ENCODE measurements at regions not wholly inside any gene's neighbourhood (a gene's known extent, or its start where the extent isn't known, plus 50 kb on each side); places are given as distances from the start of the nearest gene placed in this dataset.

DNA sequence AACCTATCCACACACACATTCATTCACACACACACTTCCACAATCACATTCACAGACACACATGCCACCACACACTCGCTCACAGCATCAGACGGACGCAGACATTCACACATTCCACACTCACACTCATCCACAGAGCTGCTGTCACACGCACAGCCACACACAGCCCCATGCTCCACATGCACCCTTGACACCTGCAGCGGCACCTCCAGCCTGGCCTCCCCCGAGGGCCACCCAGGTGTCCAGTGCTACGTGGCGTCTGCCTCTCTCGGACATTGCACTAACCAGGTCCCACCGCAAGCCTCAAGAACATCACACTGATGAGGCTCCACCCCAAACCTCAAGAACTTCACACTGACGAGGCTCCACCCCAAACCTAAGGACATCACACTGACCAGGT lies 155.2 kb downstream of the RBFOX3 start:
- DNase-seq (ENCODE audit: low read depth in 3 of 3, low spot score in 1 of 3) = no peak

DNA sequence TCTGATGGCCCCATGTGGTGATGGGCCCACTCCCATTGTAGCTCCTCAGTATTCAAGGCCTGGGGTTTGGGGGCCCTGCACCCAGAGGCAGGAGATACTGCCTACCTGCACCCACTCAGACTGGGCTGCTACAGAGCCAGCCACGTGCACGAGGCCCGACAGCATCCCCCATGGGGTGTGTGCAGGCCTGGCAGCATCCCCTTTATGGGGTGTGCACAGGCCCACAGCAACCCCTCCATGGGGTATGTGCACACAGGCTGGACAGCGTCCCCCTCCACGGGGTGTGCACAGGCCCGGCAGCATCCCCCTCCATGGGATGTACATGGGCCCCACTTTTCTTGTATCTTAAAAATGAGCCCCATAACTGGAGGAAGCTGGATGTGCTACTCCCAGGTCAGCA lies 156.0 kb downstream of the RBFOX3 start:
- DNase-seq (ENCODE audit: low read depth in 3 of 3, low spot score in 1 of 3) = no peak

GRCh38 chr17:79453481-79453880 lies 157.4 kb downstream of the RBFOX3 start:
- DNase-seq (ENCODE audit: low read depth in 3 of 3, low spot score in 1 of 3) = no peak

GRCh38 chr17:79452706-79453105 lies 158.1 kb downstream of the RBFOX3 start:
- DNase-seq (ENCODE audit: low read depth in 3 of 3, low spot score in 1 of 3) = no peak

DNA sequence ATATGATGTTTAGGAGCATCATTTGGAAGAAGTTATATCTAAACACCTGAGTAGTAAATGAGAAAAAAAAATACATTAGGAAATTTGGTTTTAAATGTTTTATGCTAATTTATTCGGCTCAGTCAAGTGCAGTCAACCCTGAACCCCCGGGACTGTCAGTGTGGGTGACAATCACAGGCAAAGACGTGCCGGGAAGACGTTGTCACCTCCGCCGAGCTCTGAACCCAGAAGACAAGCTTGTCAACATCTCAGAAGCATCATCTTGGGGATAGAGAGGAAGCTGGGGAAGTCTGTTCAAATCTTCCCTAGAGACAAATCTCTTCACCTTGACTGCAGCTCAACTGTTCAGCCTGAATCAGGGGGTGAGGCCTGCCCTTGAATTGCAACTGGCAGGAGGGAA lies 159.7 kb downstream of the RBFOX3 start:
- no peak for DNase-seq (ENCODE audit: low read depth in 3 of 3, low spot score in 1 of 3)

DNA sequence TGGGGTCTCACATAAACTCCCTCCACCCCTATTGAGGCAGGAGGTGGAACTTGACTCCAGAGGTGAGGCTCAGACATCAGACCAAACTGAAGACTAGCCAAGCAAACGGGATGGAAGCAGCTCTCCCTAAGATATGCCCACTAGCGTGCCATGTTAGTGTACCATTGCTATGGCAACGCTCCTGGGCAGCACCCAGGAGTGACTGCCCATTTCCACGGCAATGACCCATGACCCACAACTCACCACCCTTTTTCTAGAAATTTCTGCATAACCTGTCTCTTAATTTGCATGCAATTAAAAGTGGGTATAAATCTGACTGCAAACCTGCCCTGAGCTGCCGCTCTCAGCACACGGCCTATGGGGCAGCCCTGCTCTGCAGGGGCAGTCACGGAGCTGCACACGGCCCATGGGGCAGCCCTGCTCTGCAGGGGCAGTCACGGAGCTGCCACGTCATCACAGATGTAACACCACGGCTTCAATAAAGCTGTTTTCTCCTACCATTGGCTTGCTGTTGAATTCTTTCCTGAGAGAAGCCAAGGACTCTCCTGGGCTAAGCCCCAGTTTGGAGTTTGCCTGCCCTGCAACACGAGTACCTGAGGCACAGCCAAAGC lies 164.3 kb downstream of the RBFOX3 start:
- no peak for DNase-seq (ENCODE audit: low read depth in 3 of 3, low spot score in 1 of 3)

GRCh38 chr17:79444198-79444597 lies 166.7 kb downstream of the RBFOX3 start:
- no peak for DNase-seq (ENCODE audit: low read depth in 3 of 3, low spot score in 1 of 3)

GRCh38 chr17:79443026-79443425 lies 167.8 kb downstream of the RBFOX3 start:
- DNase-seq (ENCODE audit: low read depth in 3 of 3, low spot score in 1 of 3) = no peak

DNA sequence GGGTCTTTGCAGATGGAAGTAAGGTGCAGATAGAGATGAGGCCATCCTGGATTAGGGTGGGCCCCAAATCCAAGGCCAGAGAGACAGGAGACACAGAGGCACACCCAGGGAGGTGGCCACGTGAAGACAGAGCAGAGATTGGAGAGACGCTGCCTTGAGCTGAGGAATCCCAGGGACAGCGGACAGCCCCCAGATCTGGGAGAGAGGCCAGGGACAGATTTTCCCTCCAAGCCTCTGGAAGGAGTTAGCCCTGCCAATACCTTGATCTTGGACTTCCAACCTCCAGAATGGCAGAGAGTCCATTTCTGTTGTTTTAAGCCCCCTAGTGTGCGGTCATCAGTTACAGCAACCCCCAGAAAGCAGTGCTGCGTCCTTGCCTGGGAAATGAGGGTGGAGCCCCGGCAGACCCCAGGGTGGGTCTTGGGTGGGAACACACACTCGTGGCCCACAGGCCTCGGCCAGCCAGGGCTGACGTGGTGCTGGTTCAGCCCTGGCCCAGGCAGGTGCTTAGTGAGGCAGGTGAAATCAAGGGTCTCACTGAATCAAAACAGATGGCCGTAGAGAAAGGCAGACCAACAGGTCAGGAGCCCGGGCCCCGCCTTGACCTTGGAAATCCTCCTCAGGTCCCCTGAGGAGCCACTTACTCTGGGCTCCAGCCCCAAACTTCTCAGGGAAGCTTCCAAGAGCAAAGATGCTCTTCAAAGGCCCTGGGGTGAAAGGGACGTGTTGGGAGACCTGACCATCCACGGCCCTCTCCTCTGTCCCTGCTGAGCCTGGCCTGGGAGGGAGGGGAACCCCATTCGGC lies 169.3 kb downstream of the RBFOX3 start:
- no peak for DNase-seq (ENCODE audit: low read depth in 3 of 3, low spot score in 1 of 3)

GRCh38 chr17:79440251-79440650 lies 170.6 kb downstream of the RBFOX3 start:
- no peak for DNase-seq (ENCODE audit: low read depth in 3 of 3, low spot score in 1 of 3)

DNA sequence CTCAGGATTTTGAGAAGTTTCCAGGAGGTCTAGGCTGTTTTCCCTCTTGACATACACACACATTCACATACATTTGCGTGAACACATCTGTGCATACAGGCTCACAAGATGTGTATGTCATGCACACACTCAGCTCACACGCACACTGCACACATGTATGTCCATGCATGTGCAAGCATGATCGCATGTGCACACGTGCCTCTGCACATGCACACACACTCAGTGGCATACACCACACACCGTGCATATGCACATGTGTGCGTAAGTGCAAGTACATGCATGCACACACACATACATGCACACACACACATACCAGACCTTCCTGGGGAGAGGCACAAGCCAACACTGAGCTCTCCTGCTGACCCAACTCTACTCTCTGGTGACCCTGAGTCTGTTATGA lies 171.4 kb downstream of the RBFOX3 start:
- DNase-seq (ENCODE audit: low read depth in 3 of 3, low spot score in 1 of 3) = no peak

- no peak for DNase-seq (ENCODE audit: low read depth in 3 of 3, low spot score in 1 of 3)
Measured at GRCh38 chr17:79438546-79439334, 172.1 kb downstream of the RBFOX3 start.

- DNase-seq (ENCODE audit: low read depth in 3 of 3, low spot score in 1 of 3) = no peak
Measured at GRCh38 chr17:79438058-79438457, 172.8 kb downstream of the RBFOX3 start.

DNA sequence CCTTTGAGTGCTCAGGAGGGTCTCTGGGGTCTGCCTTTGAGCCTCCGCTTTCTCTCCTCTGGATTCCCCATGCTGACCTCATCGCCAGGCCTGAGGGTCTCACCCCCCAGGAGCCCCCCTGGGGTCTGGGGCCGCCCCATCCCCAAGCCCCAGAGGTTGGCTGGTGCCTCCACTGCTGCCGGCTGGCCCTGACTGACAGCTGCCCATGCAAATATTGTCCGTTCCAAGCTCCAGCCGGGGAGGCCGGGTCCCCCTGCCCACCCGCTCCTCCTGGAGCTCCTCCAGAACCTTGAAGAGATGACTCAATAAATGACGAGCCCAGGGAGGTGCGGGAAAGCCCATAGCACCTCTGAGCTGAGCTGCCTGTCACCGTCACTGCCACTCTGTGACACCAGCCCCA lies 173.8 kb downstream of the RBFOX3 start:
- DNase-seq (ENCODE audit: low read depth in 3 of 3, low spot score in 1 of 3) = no peak

DNA sequence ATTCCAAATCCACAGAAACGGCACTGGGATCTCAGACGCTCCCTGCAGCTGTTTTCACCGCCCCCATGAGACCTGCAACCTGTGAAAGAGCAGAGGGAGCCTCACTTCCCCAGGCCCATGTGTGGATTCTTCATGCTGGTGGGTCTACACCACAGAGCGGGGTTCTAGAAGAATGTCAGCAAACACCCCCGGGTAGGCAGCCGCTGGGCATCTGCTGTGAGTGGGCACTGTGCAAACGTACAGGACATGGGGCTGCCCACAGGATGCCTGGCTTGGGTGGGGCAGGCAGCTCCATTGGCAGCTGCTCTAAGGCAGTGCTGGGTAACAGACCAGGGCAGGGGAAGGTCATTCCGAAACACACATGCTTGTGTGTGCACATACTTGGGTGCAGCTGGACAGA lies 174.9 kb downstream of the RBFOX3 start:
- DNase-seq (ENCODE audit: low read depth in 3 of 3, low spot score in 1 of 3) = no peak

DNA sequence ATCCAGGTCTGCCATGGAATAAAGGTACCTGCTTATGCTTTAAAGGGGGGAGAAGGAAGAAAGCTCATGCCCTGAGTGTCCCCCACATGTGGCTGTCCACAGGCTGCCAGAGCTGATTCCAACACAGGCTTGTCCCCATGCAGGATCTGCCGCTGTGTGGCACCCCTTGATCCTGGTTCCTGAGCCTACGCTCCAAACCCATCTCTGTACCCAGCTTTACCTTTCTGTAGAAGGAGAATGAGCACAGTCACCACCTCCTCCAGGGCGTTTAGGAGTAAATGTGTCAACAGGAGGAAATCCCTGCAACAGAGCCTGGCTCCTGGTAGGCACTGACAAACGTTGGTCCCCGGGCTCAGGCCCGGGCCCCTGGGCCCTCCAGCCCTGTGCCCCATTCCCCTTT lies 175.6 kb downstream of the RBFOX3 start:
- DNase-seq (ENCODE audit: low read depth in 3 of 3, low spot score in 1 of 3) = no peak

GRCh38 chr17:79434215-79434614 lies 176.6 kb downstream of the RBFOX3 start:
- DNase-seq (ENCODE audit: low read depth in 3 of 3, low spot score in 1 of 3) = no peak

- no peak for DNase-seq (ENCODE audit: low read depth in 3 of 3, low spot score in 1 of 3)
Measured at GRCh38 chr17:79433379-79433778, 177.5 kb downstream of the RBFOX3 start.

DNA sequence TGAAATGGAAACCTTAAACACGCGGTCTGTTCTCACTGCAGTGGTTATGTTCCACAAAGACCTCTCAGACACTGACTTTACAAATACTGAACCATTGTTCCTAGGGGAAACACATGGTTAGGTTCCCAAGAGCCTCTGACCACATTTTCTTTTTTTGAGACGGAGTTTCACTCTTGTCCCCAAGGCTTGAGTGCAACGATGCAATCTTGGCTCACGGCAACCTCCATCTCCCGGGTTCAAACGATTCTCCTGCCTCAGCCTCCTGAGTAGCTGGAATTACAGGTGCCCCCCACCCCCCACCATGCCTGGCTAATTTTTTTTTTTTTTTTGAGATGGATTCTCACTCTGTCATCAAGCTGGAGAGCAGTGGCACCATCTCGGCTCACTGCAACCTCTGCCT lies 179.7 kb downstream of the RBFOX3 start:
- no peak for DNase-seq (ENCODE audit: low read depth in 3 of 3, low spot score in 1 of 3)

DNA sequence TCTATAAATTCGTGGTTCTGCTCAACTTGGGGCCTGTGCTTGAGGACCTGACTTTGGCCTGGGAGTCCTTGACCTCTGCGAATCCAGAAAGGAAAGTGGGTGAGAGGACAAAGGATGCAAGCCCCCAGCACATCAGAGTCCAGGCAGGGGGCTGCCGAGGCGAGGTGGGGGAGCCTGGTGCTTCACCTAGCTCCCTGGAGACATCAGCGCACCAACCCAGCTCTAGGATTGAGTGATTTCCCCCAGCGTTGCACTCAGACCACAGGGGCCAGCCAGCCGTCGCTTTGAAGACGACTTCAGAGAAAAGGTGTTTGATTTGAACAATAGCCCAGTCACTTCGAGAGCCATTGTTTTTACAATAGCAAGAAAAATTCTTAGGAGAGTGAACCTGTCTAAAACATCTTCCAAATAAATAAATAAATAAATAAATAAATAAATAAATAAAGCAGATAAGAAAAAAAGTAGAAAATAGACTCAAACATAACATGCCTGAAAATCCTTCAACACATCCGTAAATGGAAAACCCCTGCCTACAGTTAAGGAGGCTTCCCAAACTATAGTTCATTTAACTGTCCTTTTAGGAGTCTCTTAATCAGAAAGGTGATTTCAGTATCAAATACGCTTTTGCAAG lies 180.9 kb downstream of the RBFOX3 start:
- no peak for DNase-seq (ENCODE audit: low read depth in 3 of 3, low spot score in 1 of 3)

- DNase-seq (ENCODE audit: low read depth in 3 of 3, low spot score in 1 of 3) = no peak
Measured at GRCh38 chr17:79428988-79429387, 181.9 kb downstream of the RBFOX3 start.
